ENCODE measurements at regions not wholly inside any gene's neighbourhood (a gene's known extent, or its start where the extent isn't known, plus 50 kb on each side); places are given as distances from the start of the nearest gene placed in this dataset.

- TF ChIP-seq CTCF (IDR thresholded peaks at IDR 0.05; ENCODE audit: insufficient read depth, missing control alignments), result no peak
- DNase-seq (ENCODE audit: insufficient read length, low spot score), result no peak
- no peak for FAIRE-seq
These were observed 108.8 kb upstream of the MVB12B start for GRCh38 chr9:126217797-126218196.

GRCh38 chr9:126218359-126219125 is 108.1 kb upstream of the MVB12B start:
- DNase-seq (ENCODE audit: insufficient read length, low spot score) (no peak), FAIRE-seq (no peak)
- TF ChIP-seq CTCF (IDR thresholded peaks at IDR 0.05; ENCODE audit: insufficient read depth, missing control alignments), result no peak

- DNase-seq (ENCODE audit: insufficient read length, low spot score) (no peak), FAIRE-seq (no peak)
- no peak for TF ChIP-seq CTCF (IDR thresholded peaks at IDR 0.05; ENCODE audit: insufficient read depth, missing control alignments)
These were observed 107.5 kb upstream of the MVB12B start for GRCh38 chr9:126219166-126219565.

- FAIRE-seq (no peak), DNase-seq (ENCODE audit: insufficient read length, low spot score) (no peak)
- TF ChIP-seq CTCF (IDR thresholded peaks at IDR 0.05; ENCODE audit: insufficient read depth, missing control alignments), result no peak
These were observed 107.0 kb upstream of the MVB12B start for GRCh38 chr9:126219648-126220063.

- DNase-seq (ENCODE audit: insufficient read length, low spot score), result no peak
- no peak for TF ChIP-seq CTCF (IDR thresholded peaks at IDR 0.05; ENCODE audit: insufficient read depth, missing control alignments)
- no peak for FAIRE-seq
These were observed 105.1 kb upstream of the MVB12B start for GRCh38 chr9:126221480-126221879.

- FAIRE-seq (no peak), DNase-seq (ENCODE audit: insufficient read length, low spot score) (no peak)
- TF ChIP-seq CTCF (IDR thresholded peaks at IDR 0.05; ENCODE audit: insufficient read depth, missing control alignments), result no peak
These were observed 104.2 kb upstream of the MVB12B start for GRCh38 chr9:126222363-126222834.

- FAIRE-seq, result no peak
- no peak for DNase-seq (ENCODE audit: insufficient read length, low spot score)
- TF ChIP-seq CTCF (IDR thresholded peaks at IDR 0.05; ENCODE audit: insufficient read depth, missing control alignments), result no peak
These were observed 103.7 kb upstream of the MVB12B start for GRCh38 chr9:126222835-126223431.

All from D721Med (cell line).